Thymus (tissue), 11 donors: ENCODE measurements at regions not wholly inside any gene's neighbourhood (a gene's known extent, or its start where the extent isn't known, plus 50 kb on each side); places are given as distances from the start of the nearest gene placed in this dataset.

ENCODE experiments used
- DNase-seq, 9 donors: peaks; one replicate each; pipeline ENCODE4 v3.0.0-alpha.2; 2013; ENCODE audit warnings: low spot score in 9 of 9, low read depth in 6 of 9, missing footprints in 1 of 9
- H3K27ac ChIP-seq, 2 donors: one replicate each; pipeline ENCODE4 v1.5.1; 2013; ENCODE audit warnings: control low read depth in 1 of 2, low read depth in 1 of 2, low read length in 1 of 2, mild to moderate bottlenecking in 1 of 2, moderate library complexity in 1 of 2
- H3K27me3 ChIP-seq, 2 donors: one replicate each; pipeline ENCODE4 v1.5.1; 2013; ENCODE audit warnings: low read length in 1 of 2; ENCODE audit not compliant: control insufficient read depth in 2 of 2, insufficient read depth in 1 of 2
- H3K36me3 ChIP-seq, 2 donors: one replicate each; pipeline ENCODE4 v1.5.1; 2013; ENCODE audit warnings: low read length in 1 of 2, mild to moderate bottlenecking in 1 of 2, moderate library complexity in 1 of 2; ENCODE audit not compliant: control insufficient read depth in 2 of 2, insufficient read depth in 2 of 2
- H3K4me1 ChIP-seq, 2 donors: one replicate each; pipeline ENCODE4 v1.5.1; 2013; ENCODE audit warnings: low read length in 2 of 2; ENCODE audit not compliant: control insufficient read depth in 2 of 2, insufficient read depth in 2 of 2
- H3K4me3 ChIP-seq, 2 donors: one replicate each; pipeline ENCODE4 v1.5.1; 2013; ENCODE audit warnings: low read length in 2 of 2, control low read depth in 1 of 2, mild to moderate bottlenecking in 1 of 2
- H3K9me3 ChIP-seq, 2 donors: one replicate each; pipeline ENCODE4 v1.5.1; 2013; ENCODE audit warnings: low read length in 1 of 2, mild to moderate bottlenecking in 1 of 2; ENCODE audit not compliant: control insufficient read depth in 2 of 2, insufficient read depth in 1 of 2
- WGBS: extraction: QIAGEN DNeasy Blood & Tissue Kit; methylation state at CpG from one replicate; pipeline ENCODE4 v1.1.7; 2013; 5-methylcytosine and 5-hydroxymethylcytosine counted together
- donor health status: healthy.

GRCh38 chr1:65729259-65729658 lies 63.4 kb upstream of the PDE4B start:
- H3K4me1 ChIP-seq: no peaks in the 10 kb centered on the region
- H3K27ac ChIP-seq: no peak overlapping the region
- no peaks in the 10 kb centered on the region for H3K9me3 ChIP-seq
- H3K27me3 ChIP-seq: no peaks in the 10 kb centered on the region
- no peak overlapping the region for H3K4me3 ChIP-seq
- DNase-seq: no peak
- WGBS: 81% methylated on average over 2 of the region's 2 CpGs
- H3K36me3 ChIP-seq: no peaks in the 10 kb centered on the region

- Histone ChIP-seq H3K27me3 (no peaks in the 10 kb centered on the region), H3K4me3 (no peak overlapping the region), H3K9me3 (no peaks in the 10 kb centered on the region), H3K4me1 (no peaks in the 10 kb centered on the region), H3K27ac (no peak overlapping the region), H3K36me3 (no peaks in the 10 kb centered on the region)
- DNase-seq: no peak
- WGBS: 91% methylated on average over 2 of the region's 2 CpGs
Measured at GRCh38 chr1:65734979-65735378, 57.7 kb upstream of the PDE4B start.

GRCh38 chr1:65741993-65742392 lies 50.7 kb upstream of the PDE4B start:
- no peaks in the 10 kb centered on the region for H3K27me3 ChIP-seq
- no peak for DNase-seq
- H3K4me1 ChIP-seq: no peaks in the 10 kb centered on the region
- no peaks in the 10 kb centered on the region for H3K36me3 ChIP-seq
- 95% methylated on average over 2 of the region's 2 CpGs for WGBS
- H3K9me3 ChIP-seq: peaks cover 0 to 21% of the 10 kb centered on the region in 2 donors
- no peak overlapping the region for H3K27ac ChIP-seq
- H3K4me3 ChIP-seq: no peak overlapping the region
